ENCODE measurements at regions not wholly inside any gene's neighbourhood (a gene's known extent, or its start where the extent isn't known, plus 50 kb on each side); places are given as distances from the start of the nearest gene placed in this dataset.

DNA sequence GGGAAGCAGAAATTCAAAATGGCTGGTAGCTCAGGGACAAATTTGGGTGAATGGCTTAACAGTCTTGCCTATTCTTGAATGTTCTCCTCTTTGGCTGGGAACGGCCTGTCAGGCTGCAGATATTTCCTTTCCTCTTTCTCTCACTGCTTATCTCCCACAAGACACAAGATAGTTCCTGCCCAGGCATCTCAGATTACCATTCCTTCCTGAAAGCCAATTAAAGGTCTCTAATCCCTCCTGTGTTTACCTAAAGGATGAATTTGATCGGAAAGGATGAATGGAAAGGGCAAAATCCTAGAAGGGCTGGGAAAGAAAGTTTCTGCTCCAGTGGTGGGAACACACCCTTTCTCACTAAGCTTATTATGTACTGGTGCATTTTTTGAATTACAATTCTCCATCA, 95.9 kb upstream of the JAG1 start:
- DNase-seq (ENCODE audit: low read depth) = no peak

DNA sequence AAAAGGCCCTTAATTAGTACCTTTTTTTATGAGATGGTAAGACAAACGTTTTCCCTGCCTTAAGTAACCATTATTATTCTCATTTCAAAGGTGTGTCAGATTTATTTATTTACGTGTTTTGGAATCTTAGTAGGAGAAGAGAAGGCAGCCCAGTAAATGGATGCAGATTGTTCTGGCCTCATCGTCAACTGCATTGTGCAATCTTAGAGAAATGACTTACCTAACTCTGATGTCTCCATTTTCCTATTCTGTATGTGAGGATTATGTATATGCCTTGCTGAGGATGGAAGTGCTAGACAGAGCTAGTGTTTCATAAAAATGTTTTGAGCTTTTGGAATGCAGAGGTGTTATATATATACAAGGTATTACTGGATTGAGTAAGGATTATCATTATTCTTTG, 97.0 kb upstream of the JAG1 start:
- DNase-seq (ENCODE audit: low read depth) = no peak
- H3K4me3 ChIP-seq (ENCODE audit: low read depth, low read length) = no peak overlapping the region
- TF ChIP-seq, protein P1, sequence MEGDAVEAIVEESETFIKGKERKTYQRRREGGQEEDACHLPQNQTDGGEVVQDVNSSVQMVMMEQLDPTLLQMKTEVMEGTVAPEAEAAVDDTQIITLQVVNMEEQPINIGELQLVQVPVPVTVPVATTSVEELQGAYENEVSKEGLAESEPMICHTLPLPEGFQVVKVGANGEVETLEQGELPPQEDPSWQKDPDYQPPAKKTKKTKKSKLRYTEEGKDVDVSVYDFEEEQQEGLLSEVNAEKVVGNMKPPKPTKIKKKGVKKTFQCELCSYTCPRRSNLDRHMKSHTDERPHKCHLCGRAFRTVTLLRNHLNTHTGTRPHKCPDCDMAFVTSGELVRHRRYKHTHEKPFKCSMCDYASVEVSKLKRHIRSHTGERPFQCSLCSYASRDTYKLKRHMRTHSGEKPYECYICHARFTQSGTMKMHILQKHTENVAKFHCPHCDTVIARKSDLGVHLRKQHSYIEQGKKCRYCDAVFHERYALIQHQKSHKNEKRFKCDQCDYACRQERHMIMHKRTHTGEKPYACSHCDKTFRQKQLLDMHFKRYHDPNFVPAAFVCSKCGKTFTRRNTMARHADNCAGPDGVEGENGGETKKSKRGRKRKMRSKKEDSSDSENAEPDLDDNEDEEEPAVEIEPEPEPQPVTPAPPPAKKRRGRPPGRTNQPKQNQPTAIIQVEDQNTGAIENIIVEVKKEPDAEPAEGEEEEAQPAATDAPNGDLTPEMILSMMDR (IDR thresholded peaks at IDR 0.05; ENCODE audit: insufficient read depth, low read depth, low read length, missing control alignments) = no peak

More for the DNA sequence above, 95.9 kb upstream of the JAG1 start:
- TF ChIP-seq, protein P1 (IDR thresholded peaks at IDR 0.05; ENCODE audit: insufficient read depth, low read depth, low read length, missing control alignments) = no peak
- H3K4me3 ChIP-seq (ENCODE audit: low read depth, low read length) = no peak overlapping the region

DNA sequence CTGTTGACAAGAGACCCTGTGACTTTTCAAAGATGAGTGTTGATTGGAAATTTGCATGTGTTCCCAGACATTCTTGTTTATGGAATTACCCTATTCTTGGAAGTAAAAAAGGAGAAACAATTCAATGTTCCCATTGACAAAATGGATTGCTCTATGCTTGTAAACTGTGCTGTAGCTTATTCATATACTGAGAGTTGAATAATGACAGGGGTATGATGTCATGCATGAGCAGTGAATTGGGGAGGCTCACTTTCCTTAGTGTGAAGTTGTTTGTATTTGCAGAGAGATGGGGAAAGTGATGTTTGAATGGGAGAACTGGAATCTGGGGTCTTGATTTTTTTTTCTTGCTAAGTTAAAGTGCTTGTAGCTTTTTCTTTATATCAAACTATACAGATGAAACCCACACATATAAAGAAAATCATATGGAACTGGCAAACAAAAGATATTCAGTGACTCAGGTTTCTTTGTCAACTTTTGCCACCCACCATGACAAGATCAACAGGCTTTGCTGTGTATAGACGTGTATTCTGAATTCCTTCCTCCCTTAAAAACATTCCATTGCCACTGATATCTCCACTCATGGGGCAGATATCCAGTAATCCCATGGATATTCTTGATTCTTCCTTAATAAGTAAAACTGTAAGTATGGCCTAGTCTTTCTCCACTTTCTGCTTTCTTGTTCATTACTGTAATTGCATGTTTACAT, 97.8 kb upstream of the JAG1 start:
- TF ChIP-seq, protein P1 (IDR thresholded peaks at IDR 0.05; ENCODE audit: insufficient read depth, low read depth, low read length, missing control alignments) = no peak
- H3K4me3 ChIP-seq (ENCODE audit: low read depth, low read length) = no peak overlapping the region
- no peak for DNase-seq (ENCODE audit: low read depth)

DNA sequence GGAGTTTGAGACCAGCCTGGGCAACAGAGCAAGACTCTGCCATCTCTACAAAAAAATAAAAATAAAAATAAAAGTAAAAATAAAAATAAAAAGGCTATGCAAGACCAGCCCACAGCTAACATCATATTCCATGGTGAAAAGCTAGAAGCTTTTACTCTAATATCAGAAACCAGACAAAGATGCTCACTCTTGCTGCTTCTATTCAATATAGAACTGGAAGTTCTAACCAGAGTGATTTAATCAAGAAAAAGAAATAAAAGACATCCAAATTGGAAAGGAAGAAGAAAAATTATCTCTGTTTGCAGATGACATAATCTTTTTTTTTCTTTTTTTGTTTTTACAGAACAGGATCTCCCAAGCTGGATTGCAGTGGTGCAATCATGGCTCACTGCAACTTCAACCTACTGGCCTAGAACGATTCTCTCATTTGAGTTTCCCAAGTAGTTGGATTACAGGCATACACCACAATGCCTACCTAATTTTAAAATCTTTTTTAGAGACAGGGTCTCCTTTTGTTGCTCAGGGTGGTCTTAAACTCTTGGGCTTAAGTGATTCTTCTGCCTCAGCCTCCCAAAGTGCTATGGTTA, 100.7 kb upstream of the JAG1 start:
- TF ChIP-seq, protein P1 (IDR thresholded peaks at IDR 0.05; ENCODE audit: insufficient read depth, low read depth, low read length, missing control alignments) = no peak

DNA sequence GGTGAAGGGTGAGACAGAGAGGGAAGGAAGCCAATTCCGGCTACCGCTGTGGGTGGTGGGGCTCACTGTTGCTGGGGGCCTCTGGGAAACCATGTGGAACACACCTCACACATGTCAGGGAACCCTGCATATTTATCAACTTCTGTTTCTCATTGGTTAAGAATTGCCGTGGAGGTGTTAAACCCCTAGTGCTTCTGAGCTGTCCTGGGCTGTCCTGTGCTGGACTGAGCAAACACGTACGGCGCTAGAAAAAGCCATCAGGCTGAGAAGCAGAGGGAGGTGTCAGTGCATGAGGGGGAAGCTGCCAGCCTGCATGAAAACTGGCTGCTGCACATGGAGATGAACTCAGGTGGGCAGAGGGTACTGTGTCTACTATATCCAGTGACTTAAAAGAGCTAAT, 103.9 kb upstream of the JAG1 start:
- no peak overlapping the region for H3K4me3 ChIP-seq (ENCODE audit: low read depth, low read length)
- no peak for DNase-seq (ENCODE audit: low read depth)
- TF ChIP-seq, protein P1 (IDR thresholded peaks at IDR 0.05; ENCODE audit: insufficient read depth, low read depth, low read length, missing control alignments) = no peak

More for the DNA sequence above, 100.7 kb upstream of the JAG1 start:
- no peak overlapping the region for H3K4me3 ChIP-seq (ENCODE audit: low read depth, low read length)
- DNase-seq (ENCODE audit: low read depth) = no peak

DNA sequence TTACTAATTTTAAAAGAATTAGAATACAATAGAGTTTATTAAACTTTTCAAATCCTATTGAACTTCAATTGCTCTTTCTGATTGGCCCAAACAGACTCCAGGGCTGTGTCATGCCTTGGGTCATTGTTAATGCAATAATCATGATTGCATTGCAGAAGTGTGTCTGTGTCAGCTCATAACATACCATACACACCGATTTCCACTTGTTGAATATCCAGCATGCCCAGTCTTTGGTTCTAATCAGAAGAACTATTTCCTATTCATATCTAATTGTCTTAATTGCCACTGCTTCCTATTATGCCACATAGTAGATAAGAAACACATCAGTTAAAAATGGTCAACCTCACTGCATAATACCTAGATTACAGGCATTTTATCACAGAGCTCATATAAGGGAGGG, 106.1 kb upstream of the JAG1 start:
- no peak for DNase-seq (ENCODE audit: low read depth)
- TF ChIP-seq, protein P1 (IDR thresholded peaks at IDR 0.05; ENCODE audit: insufficient read depth, low read depth, low read length, missing control alignments) = no peak
- H3K4me3 ChIP-seq (ENCODE audit: low read depth, low read length) = no peak overlapping the region
